ENCODE measurements at regions not wholly inside any gene's neighbourhood (a gene's known extent, or its start where the extent isn't known, plus 50 kb on each side); places are given as distances from the start of the nearest gene placed in this dataset.

GRCh38 chr11:45362636-45363035 is 76.5 kb upstream of the SYT13 start:
- Histone ChIP-seq H2AFZ (ENCODE audit: low read length) (no peak overlapping the region), H3K4me1 (ENCODE audit: insufficient read depth, low read length) (no peaks in the 10 kb centered on the region), H3K27me3 (ENCODE audit: control insufficient read depth in 1 of 2, insufficient read depth in 2 of 2, low read length in 2 of 2) (peaks cover 0 to 16% of the 10 kb centered on the region in 2 experiments; a peak in 2 of 5 replicates), H3K79me2 (ENCODE audit: insufficient read depth, low read length) (no peaks in the 10 kb centered on the region), H3K9me3 (ENCODE audit: low read length) (no peaks in the 10 kb centered on the region), H3K4me3 (replicated peaks in 1 of 3; ENCODE audit: insufficient read depth in 1 of 3, low read depth in 2 of 3, low read length in 3 of 3) (no peak overlapping the region), H3K9ac (ENCODE audit: insufficient read depth, low read depth, low read length) (no peak overlapping the region), H3K27ac (ENCODE audit: extremely low read length, insufficient read depth, low read length) (no peak overlapping the region), H3K4me2 (ENCODE audit: low read depth, low read length) (no peak overlapping the region), H3K36me3 (replicated peaks in 1 of 2; ENCODE audit: control insufficient read depth in 1 of 2, insufficient read depth in 2 of 2, low read length in 2 of 2) (no peaks in the 10 kb centered on the region), H4K20me1 (ENCODE audit: insufficient read depth, low read length) (no peaks in the 10 kb centered on the region)
- no peak for TF ChIP-seq MLX (CRISPR knock-in tag; IDR thresholded peaks at IDR 0.05)
- no peak for TF ChIP-seq ZNF879 (CRISPR knock-in tag; IDR thresholded peaks at IDR 0.05)
- TF ChIP-seq PITX1 (CRISPR knock-in tag; IDR thresholded peaks at IDR 0.05): no peak
- TF ChIP-seq BCLAF1 (IDR thresholded peaks at IDR 0.05): no peak
- TF ChIP-seq ZFAT (CRISPR knock-in tag; conservative IDR thresholded peaks at IDR 0.05): no peak
- TF ChIP-seq TBP (CRISPR knock-in tag; IDR thresholded peaks at IDR 0.05): no peak
- TF ChIP-seq RBM22 (optimal IDR thresholded peaks at IDR 0.05; ENCODE audit: low read length): no peak
- no peak for TF ChIP-seq ZNF782 (CRISPR knock-in tag; IDR thresholded peaks at IDR 0.05; ENCODE audit: borderline replicate concordance)
- no peak for TF ChIP-seq HIVEP1 (CRISPR knock-in tag; IDR thresholded peaks at IDR 0.05)
- TF ChIP-seq ZFP91 (CRISPR knock-in tag; IDR thresholded peaks at IDR 0.05; ENCODE audit: borderline replicate concordance): no peak
- no peak for TF ChIP-seq MAF1 (CRISPR knock-in tag; IDR thresholded peaks at IDR 0.05; ENCODE audit: borderline replicate concordance)
- no peak for TF ChIP-seq ZNF121 (CRISPR knock-in tag; IDR thresholded peaks at IDR 0.05)
- no peak for TF ChIP-seq ATF7 (IDR thresholded peaks at IDR 0.05)
- TF ChIP-seq ATF7 (CRISPR knock-in tag; IDR thresholded peaks at IDR 0.05): no peak
- TF ChIP-seq MATR3 (CRISPR knock-in tag; IDR thresholded peaks at IDR 0.05): no peak
- no peak for TF ChIP-seq EED (CRISPR knock-in tag; IDR thresholded peaks at IDR 0.05)
- no peak for TF ChIP-seq ZNF841 (CRISPR knock-in tag; IDR thresholded peaks at IDR 0.05; ENCODE audit: borderline replicate concordance)
- TF ChIP-seq CBX1 (IDR thresholded peaks at IDR 0.05; ENCODE audit: low read depth): no peak
- TF ChIP-seq JUNB (CRISPR knock-in tag; IDR thresholded peaks at IDR 0.05; ENCODE audit: borderline replicate concordance): no peak
- TF ChIP-seq ZNF383 (CRISPR knock-in tag; IDR thresholded peaks at IDR 0.05; ENCODE audit: borderline replicate concordance): no peak
- no peak for TF ChIP-seq KDM6A (CRISPR knock-in tag; IDR thresholded peaks at IDR 0.05; ENCODE audit: low read depth)
- DNase-seq (ENCODE audit: low spot score): no peak
- no peak for ATAC-seq
- intact Hi-C loops (cut with micrococcal nuclease; ENCODE audit: unreplicated experiment): no loop called here
- ChIA-PET CTCF (ENCODE audit: low intra/inter-chr PET ratio, low total read pairs) (no interaction called here), POLR2A (no interaction called here)
- 7% methylated on average over 3 of the region's 3 CpGs for WGBS (ENCODE audit: low lambda C conversion rate)
- no TSS peak for BruUV-seq (replicated peaks)
- in situ Hi-C loops (cut with HindIII; ENCODE audit: extremely low pct_ligation_motif_present, low pct_unique_long_range_greater_than_20kb): no loop called here
- no peak for FAIRE-seq
